HG03354 (cell line): ENCODE measurements at regions not wholly inside any gene's neighbourhood (a gene's known extent, or its start where the extent isn't known, plus 50 kb on each side); places are given as distances from the start of the nearest gene placed in this dataset.

Source experiments
- ATAC-seq: cut with Tn5 transposase; IDR thresholded peaks from one replicate; pipeline ENCODE4 v1.9.1; 2021; ENCODE audit warnings: mild to moderate bottlenecking; ENCODE audit not compliant: unreplicated experiment, poor library complexity, severe bottlenecking

DNA sequence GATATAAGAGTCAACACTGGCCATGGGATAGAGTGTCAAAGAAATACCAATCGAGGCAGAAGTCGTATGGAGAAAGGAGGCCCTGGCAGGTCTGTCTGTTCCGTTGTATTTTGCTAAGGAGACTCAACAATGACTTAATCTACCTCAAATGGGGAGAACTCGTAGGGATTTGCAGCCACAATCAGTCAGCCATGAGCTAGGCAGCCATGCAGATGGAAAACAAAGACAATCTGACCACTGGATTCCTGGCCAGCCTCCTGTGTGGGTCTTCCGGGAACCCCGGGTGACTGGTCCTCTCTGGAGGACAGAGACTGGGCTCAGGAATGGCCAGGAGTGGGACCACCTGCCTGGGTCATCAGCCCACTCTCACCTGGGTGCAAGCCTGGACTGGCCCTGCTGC is 167.8 kb downstream of the ETS2 start:
- ATAC-seq, result no peak

DNA sequence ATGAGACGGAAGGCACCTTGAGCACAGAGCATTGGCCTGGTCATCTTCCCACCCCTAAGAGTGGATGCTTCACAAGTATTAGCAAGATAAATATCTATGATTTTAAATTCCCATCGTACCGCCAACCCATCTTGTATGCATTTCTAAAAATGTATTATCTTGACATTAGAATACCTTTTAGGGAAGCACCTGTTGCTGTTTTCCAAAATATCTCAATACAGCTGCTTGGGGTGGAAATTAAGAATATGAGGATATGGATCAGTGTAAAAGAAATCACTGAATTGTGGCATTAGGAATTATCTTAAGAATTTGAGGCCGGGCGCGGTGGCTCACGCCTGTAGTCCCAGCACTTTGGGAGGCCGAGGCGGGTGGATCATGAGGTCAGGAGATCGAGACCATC is 166.3 kb downstream of the ETS2 start:
- no peak for ATAC-seq

DNA sequence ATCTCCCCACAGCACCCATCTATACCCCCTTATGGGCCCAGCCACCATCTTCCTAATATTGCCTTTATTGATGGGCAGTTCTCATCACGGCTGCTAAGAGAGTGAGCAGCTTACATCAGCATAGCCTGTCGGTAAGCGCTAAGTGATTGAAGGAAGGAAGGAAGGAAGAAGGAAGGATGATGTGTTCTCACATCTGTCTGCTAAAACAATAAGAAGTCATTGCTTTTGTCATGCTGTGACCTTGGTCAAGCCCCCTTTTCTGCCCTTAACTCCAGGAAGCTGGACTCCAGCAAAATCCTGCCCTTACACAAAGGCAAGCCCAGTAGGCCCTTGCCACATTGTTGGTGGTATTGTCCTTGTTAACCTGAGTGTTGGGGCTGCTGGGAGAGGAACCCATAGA is 165.0 kb downstream of the ETS2 start:
- ATAC-seq, result no peak

DNA sequence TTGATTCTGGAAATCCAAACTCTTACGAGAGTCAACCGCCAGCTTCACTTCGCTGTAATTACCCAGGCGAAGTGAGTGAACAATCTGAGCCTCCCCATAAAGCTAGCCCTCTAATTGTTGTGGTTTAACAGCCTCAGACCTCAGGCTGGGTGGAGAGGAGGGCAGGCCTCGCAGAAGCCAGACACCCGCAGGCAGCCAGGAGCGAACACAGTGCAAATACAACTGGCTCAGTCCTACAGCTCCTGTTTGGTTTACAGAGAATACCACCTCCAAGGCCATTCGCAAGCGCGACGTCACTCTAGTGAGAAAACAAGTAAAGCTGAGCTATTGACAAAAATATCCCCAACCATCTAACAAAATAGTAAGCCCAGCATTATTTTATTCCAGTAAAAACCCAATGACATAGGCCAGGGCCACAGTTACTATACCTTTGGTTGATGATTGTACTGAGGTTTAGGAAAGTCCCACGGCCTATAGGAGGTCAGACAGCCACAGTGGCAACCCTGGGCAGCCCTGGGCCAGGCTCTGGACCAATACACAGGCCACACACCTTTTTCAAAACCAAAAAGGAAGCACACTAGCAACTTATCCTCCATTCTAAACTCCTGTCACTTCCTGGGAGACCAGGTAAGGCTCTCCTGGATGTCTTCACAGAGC is 163.3 kb downstream of the ETS2 start:
- ATAC-seq, result no peak

DNA sequence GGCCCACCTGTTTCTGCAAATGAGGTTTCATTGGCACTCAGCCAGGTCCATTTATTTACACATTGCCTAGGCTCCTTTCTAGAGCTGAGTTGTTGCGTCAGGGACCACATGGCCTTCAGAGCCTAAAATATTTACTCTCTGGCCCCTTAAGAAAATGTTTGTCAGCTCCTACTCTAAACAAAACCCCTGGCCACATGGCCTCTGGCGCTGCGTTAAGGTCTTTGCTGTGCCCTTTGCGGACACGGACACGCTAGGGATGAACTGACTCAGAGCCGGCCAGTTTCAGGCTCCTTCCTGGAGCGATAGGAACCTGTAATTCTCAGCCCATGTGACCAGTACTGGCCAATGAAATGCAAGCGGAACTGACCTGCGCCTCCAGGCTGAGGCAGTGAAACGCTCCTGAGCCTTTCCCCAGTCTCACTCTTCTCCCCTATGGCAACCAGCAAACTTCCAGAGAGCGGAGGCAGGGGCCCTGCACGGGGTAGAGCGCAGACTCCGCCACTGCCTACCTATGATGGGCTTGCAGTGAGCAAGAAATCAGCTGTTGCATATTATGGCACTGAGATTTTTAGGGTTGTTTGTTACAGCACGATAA is 160.3 kb downstream of the ETS2 start:
- ATAC-seq, result no peak

DNA sequence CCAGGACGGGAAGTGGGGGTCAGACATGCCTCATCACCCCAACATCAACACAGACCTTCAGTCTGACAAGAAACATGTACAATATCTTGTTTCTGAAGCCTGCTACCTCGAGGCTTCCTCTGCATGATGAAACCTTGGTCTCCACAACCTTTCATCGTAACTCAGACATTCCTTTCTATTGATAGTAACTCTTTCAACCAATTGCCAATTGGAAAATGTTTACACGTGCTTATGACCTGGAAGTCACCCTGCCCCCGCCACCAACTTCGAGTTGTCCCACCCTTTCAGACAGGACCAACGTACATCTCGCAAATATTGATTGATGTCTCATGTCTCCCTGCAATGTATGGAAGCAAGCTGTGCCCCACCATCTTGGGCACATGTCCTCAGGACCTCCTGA is 159.5 kb downstream of the ETS2 start:
- no peak for ATAC-seq

DNA sequence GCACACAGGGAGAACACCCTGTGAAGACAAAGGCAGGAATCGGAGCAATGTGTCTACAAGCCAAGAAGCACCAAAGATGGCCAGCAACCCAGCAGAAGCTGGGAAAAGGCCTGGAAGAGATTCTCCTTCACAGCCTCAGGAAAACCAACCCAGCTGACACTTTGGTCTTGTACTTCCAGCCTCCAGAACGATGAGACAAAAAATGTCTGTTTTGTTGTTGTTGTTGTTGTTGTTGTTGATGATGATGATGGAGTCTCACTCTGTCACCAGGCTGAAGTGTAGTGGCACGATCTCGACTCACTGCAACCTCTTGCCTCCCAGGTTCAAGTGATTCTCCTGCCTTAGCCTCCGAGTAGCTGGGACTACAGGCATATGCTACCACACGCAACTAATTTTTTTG is 157.3 kb downstream of the ETS2 start:
- ATAC-seq, result no peak

DNA sequence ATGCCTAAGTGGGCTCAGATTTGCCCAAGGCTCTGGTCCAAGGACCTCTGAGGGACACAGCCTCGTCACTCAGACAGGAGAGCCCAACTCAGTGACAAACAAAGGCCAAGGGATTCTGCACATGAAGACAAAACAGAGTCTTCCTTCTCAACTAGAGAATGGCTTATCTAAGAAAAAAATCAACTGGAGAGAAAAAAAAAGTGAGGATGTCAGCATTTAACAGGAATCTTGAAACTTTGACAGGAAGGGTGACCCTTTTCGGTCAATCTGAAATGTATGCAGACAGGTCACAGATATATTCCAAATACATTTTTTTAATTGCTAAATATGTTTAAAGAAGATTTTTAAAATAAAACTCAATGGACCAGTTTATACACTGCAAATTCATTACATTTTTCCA is 154.5 kb downstream of the ETS2 start:
- no peak for ATAC-seq

DNA sequence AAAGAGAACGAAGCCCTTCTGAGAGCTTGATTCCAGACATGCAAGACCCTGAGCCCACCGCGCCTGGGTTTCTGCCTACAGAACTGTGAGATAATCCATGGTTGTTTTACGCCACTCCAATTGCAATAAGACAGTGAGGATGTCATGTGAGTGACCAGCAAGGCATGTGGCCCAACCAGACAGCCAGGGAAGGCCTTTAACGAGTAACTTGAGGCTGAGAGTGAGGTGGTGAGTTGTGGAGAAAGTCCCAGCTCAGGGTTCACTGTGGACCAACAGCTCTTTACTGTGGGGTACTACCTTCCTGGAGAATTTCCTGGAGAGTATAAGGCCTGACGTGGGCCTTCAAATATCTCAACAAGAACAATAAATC is 153.9 kb downstream of the ETS2 start:
- no peak for ATAC-seq

DNA sequence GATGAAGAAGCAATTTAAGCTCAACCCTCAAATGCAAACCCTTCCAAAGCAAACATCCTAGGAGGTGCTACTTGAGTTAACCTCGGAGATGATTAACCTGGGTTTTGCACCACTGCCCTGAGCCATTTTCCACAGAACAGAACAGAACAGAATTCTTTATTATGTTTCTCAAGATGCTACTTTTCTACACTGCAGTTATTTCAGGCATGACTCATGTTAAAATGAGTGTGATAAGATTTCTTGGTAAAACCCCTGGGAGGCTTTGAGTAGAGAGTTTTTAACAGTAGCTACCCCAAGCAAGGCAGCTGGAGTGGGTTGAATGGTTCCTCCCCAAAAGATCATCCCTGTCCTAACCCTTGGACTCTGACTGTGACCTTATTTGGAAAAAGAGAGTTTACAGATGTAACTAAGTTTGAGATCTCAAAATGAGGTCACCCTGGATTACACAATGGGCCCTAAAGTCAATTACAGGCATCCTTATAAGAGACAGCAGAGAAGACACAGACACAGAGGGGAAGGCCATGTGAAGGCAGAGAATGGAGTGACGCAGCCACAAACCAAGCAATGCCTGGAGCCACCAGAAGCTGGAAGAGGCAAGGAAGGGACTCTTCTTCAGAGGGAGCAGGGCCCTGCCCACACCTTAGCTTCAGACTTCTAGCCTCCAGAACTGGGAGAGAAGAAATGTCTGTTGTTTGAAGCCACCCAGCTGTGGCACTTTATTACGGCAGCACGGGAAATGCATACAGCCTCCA is 153.4 kb downstream of the ETS2 start:
- no peak for ATAC-seq

DNA sequence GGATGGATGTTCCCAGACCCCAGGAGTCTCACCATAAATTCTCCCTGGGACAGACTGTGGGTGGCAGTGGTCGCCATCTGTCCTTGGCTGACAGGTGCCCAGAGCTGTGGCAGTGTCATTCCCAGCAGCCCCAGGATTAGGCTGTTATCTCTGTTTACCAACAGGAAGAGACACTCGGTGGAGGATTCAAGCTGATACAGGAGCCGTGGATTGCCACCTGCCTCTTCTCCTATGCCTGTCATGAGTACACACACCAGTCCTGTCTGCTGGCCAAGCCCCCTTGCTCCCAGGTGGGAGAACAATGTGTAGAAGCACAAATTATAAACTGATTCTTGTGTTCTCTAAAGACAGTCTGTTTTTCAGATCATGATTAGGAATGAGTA is 152.6 kb downstream of the ETS2 start:
- no peak for ATAC-seq

DNA sequence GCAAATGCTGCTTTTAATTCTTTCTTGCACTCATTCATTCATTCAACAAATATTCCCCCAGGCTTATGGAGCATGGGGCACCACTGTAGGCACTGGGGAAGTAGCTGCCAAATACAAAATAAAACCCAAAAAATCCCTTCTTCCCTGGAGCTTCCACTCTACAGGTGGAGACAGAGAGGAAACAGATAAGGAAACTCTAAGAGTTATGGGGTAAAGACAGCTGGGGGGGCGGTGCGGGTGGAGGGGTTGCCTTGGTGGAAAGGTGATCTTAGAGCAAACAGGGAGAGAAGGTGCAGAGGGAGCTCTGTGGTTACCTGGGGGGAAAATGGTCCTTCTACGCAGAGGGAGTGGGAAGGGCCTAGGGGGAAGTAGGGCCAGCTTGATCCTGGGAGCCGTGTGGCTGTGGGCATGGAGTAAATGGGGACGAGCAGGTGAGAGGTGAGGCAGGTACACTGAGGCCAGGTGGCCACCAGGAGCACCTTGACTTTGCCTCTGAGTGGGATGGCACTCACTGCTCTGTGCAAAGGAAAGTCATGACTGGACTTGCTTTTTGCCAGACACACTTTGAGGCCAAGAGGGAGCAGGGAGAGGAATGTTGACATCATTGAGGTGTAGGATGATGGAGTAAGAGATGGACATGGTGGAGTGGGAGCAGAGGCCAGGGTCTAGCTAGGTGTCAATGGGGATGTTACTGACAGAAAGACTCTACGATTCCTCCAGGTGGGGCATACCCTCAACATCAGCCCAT is 152.0 kb downstream of the ETS2 start:
- ATAC-seq, result no peak

DNA sequence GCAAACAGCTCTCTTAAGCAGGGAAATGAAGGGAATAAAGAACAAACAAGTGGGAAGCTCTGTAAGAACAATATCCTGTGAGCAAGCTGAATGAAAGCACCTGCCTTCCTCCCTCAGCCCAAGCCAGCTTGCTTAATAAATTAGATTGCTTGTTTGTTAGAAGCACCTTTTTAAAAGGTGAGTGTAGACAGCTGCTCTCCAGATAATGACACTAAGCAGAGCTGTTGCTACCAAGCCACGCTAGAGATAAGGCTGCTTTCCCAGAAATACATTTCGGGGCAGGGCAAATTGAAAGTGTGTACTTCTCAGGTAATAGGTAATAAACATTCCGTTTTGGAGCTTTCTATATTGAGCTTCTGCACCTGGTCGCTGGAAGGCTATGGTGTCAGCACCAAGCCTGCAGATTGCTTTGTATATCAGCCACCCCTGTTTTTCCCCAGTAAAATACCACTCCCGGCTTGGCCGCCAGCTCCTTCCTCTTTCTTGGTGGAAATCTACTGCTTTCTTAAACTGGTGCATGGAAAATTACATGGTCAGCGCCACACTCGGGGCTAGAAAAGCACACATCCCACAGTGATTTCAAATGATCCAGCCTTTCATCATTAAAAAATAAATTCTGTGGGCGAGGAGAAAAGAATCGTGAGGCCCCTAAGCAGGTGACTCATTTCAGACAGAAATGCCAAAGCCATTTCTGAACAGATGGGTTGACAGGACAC is 151.3 kb downstream of the ETS2 start:
- ATAC-seq, result no peak

DNA sequence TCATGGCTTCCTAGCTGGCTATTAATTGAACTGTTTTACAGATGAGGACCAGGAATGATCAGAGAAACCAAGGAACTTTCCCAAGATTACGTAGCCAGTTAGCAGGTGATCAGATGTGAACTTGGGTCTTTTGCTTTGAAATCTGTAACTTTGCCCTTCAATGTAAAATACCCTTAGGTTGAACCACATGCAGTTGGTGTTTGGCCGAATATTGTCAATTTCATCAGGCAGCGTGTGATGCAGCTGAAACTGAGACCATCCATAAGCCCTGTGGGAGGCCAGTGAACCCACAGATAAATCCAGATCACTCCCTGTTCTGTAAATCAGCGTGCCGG is 150.8 kb downstream of the ETS2 start:
- no peak for ATAC-seq

DNA sequence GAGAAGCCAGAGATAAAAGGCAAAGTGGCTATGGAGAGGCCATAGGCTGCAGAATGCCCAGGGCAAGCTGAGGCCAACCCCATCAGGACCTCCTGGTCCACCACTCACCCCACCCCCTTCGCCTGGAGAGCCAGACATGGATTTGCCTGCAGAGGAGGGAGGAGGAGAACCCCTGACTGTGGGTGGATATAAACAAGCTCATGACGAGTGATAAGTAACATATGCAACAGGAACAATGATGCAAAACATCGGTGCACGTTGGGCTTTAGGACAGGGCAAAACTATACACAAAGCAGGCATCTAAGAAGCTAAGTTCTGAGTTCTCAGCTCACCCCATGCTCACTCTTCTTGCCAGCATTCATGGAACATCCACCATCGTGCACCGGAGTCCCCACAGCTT is 150.3 kb downstream of the ETS2 start:
- no peak for ATAC-seq

DNA sequence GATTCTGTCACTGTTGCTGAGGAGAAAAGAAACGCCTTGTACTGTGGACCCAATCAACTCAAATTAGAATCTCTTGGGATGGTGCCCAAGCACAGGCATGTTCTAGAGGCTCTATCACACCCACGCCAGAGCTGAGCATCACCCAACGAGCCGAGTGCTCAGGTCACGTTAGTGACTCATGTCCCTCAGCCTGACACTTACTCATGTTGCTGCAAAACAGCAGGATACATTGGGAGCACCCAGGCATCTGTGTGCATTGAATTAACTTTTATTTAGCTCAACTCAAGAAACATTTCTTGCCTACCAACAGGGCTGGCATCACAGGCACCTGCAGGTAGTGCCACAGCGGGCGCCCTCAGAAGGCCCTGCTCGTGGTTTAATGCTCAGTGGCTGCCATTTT is 149.8 kb downstream of the ETS2 start:
- no peak for ATAC-seq

DNA sequence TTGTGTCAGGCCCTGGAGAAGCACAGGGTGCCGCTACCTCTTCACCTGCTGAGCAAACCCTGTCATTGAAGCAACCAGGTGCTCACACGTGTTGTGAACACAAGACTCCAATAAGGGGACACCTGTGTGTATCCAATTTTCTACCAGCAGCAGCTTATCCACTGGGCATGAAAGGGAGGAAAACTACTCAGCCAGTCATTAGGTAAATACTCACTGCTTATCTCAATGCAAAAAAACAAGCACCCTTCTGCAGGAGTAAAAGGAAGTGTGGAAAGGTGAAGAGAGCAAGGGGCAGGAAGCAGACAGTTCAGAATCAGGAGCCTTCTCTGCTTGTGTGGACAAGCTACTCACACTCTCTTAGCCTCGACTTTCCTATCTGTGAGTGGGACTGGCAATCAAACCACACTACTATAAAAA is 148.9 kb downstream of the ETS2 start:
- no peak for ATAC-seq

DNA sequence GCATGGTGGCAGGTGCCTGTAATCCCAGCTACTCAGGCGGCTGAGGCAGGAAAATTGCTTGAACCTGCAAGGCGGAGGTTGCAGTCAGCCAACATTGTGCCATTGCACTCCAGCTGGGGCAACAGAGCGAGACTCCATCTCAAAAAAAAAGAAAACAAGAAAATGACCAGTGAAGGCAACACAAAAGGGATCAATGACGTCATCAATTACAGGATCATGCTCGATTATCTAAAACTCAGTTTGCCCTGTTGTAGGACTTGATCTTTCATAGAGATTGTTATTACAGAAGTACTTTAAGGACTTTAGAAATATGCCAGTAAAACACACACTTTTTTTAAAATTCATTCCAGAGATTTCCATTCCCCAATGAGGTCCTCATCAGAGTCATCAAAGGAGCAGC is 147.8 kb downstream of the ETS2 start:
- no peak for ATAC-seq

DNA sequence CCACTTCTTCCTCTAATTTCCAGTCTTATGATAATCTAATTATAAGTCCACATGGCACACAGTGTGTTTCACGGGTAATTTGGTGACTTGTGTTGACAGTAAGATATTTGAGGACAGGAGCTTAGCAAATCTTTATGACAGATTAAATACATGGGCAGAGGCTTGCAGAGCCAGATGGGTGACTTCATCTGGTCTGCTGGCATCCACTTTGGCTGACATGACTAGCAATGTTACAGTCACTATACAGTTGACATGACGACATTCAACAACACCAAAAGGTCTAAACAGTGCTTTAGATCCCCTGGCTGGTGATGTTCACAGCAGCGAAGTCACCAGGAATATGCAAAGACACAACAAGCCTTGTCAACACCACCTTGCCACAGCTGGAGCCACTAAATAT is 147.2 kb downstream of the ETS2 start:
- no peak for ATAC-seq

DNA sequence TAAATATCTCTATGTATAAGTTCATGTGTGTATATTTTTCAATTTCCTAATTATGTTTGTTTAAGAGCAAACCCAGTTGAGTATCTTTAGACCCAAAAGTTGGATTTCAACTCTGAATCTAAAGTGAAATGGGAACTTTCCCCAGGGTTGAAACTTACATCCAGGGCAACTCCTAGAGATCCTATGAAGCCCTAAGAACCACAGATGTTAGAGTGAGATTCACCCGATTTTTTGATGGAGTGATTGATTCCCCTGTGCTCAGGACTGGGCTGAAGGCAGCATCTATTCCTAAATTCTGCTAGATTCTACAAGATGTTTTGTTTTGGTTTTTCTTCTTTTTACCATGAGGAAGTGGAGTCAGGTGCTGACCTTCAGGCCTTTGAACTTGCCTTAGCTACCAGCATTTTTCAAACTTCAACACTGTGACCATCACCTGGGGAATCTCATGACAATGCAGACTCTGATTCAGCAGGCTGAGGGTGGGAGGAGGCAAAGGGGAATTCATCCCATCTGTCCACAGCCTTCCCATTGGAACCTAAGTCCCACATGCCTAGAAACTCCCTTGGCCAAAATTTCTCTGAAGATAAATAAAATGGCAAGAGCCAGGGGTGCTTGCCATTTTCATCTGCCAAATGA is 145.5 kb downstream of the ETS2 start:
- no peak for ATAC-seq
